ENCODE measurements at regions not wholly inside any gene's neighbourhood (a gene's known extent, or its start where the extent isn't known, plus 50 kb on each side); places are given as distances from the start of the nearest gene placed in this dataset.
A peak's percentile ranks its signal among the peaks of the same experiment; 100 is the strongest.

DNA sequence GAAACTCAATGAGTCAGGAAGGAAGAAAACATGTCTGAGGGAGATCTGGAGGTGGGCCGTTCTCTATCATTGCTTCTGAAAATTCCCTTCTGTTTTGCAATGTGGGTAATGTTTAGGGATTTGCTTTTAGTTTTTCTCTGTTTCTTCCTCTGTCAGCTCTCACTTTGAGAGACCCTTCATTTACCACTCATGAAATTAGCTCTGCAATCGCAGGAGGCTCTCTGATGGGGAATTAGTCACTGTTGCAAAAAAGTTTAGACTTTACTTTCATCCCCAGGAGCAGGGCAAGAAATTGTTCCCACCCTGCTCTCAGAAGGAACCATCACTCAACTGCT lies 80.0 kb upstream of the MAP4K3 start:
- H3K36me3 ChIP-seq, result no peaks in the 10 kb centered on the region
- TF ChIP-seq, protein P1, sequence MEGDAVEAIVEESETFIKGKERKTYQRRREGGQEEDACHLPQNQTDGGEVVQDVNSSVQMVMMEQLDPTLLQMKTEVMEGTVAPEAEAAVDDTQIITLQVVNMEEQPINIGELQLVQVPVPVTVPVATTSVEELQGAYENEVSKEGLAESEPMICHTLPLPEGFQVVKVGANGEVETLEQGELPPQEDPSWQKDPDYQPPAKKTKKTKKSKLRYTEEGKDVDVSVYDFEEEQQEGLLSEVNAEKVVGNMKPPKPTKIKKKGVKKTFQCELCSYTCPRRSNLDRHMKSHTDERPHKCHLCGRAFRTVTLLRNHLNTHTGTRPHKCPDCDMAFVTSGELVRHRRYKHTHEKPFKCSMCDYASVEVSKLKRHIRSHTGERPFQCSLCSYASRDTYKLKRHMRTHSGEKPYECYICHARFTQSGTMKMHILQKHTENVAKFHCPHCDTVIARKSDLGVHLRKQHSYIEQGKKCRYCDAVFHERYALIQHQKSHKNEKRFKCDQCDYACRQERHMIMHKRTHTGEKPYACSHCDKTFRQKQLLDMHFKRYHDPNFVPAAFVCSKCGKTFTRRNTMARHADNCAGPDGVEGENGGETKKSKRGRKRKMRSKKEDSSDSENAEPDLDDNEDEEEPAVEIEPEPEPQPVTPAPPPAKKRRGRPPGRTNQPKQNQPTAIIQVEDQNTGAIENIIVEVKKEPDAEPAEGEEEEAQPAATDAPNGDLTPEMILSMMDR (IDR thresholded peaks at IDR 0.05; ENCODE audit: borderline replicate concordance), result no peak
- no peaks in the 10 kb centered on the region for H3K27me3 ChIP-seq (ENCODE audit: low read depth)
- peaks cover 6% of the 10 kb centered on the region for H3K9me3 ChIP-seq (replicated peaks)
- intact Hi-C loops (cut with micrococcal nuclease), result loop anchor here (10.0 kb wide), 1 partner anchor 178 kb away; no protein-coding TSS in a partner anchor
- H3K4me3 ChIP-seq, result peak overlapping the region; percentile 0
- no peak for DNase-seq
- H3K27ac ChIP-seq (replicated peaks), result peak overlapping the region; percentile 85
- peaks cover 69% of the 10 kb centered on the region for H3K4me1 ChIP-seq

DNA sequence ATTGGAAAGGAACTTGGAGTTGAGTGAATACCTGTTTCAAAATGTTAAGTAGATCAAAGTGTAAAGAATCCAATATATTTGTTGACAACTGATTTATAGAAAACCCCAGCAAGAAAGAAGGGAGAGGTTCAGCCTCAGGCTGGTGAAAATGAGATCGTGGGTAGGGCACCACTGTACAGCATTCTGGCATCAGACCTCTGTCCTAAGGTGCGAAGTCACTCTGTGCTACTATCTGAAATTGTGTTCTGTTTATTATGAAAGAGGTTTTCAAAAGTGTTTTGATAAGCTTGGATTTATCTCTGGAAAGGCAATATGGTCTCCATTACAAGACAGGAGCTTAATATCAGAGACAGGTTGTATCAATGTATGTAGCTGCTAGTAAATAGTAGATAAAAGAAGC lies 80.5 kb upstream of the MAP4K3 start:
- no peak for DNase-seq
- H3K27me3 ChIP-seq (ENCODE audit: low read depth), result no peaks in the 10 kb centered on the region
- no peaks in the 10 kb centered on the region for H3K36me3 ChIP-seq
- peaks cover 67% of the 10 kb centered on the region for H3K4me1 ChIP-seq
- peak overlapping the region; percentile 0 for H3K4me3 ChIP-seq
- peaks cover 7% of the 10 kb centered on the region for H3K9me3 ChIP-seq (replicated peaks)
- TF ChIP-seq, protein P1 (IDR thresholded peaks at IDR 0.05; ENCODE audit: borderline replicate concordance), result no peak
- peak overlapping the region; percentile 85 for H3K27ac ChIP-seq (replicated peaks)
- intact Hi-C loops (cut with micrococcal nuclease), result loop anchor here (10.0 kb wide), 1 partner anchor 177 kb away; no protein-coding TSS in a partner anchor

DNA sequence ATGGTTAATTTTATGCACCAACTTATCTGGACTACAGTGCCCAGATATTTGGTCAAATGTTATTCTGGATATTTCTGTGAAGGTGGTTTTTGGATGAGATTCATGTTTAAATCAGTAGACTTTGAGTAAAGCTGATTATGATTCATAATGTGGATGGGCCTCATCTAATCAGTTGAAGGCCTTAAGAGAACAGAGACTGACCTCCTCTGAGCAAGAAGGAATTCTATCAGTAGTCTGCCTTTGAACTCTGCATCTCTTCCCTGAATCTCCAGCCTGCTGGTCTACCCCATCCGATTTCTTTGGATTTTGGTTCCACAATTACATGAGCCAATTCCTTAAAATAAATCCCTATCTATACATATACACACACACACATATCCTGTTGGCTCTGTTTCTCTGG lies 82.8 kb upstream of the MAP4K3 start:
- TF ChIP-seq, protein P1 (IDR thresholded peaks at IDR 0.05; ENCODE audit: borderline replicate concordance), result no peak
- no peak for DNase-seq
- H3K4me1 ChIP-seq, result peaks cover 67% of the 10 kb centered on the region

DNA sequence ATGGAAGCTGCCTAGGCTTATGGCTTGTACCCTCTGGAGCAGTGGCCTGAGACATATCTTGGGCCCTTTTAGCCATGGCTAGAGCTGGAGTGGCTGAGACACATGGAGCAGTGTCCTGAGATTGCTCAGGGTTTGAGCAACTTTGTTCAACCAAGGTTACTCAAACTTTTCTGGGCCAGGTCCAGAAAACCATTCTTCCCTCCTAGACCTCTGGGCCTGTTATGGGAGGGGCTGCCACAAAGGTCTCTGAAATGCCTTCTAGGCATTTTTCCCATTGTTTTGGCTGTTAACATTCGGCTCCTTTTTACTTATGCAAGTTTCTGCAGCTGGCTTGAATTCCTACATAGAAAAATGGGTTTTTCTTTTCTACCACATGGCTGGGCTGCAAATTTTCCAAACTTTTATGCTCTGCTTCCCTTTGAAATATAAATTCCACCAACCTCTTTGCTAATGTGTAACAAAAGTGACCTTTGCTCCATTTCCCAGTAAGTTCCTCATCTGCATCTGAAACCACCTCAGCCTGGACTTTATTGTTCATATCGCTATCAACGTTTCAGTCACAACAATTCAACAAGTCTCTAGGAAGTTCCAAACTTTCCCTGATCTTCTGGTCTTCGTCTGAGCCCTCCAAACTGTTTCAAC lies 84.9 kb upstream of the MAP4K3 start:
- peak overlapping the region; percentile 68 for H3K27ac ChIP-seq (replicated peaks)
- DNase-seq, result no peak
- peaks cover 61% of the 10 kb centered on the region for H3K4me1 ChIP-seq
- no peaks in the 10 kb centered on the region for H3K27me3 ChIP-seq (ENCODE audit: low read depth)
- no peaks in the 10 kb centered on the region for H3K36me3 ChIP-seq
- peaks cover 7% of the 10 kb centered on the region for H3K9me3 ChIP-seq (replicated peaks)
- H3K4me3 ChIP-seq, result no peak overlapping the region
- TF ChIP-seq, protein P1 (IDR thresholded peaks at IDR 0.05; ENCODE audit: borderline replicate concordance), result no peak
- intact Hi-C loops (cut with micrococcal nuclease), result no loop called here

More for the DNA sequence above, 82.8 kb upstream of the MAP4K3 start:
- intact Hi-C loops (cut with micrococcal nuclease), result loop anchor here (10.0 kb wide), 1 partner anchor 175 kb away; no protein-coding TSS in a partner anchor
- Histone ChIP-seq H3K27me3 (ENCODE audit: low read depth) (no peaks in the 10 kb centered on the region), H3K4me3 (no peak overlapping the region), H3K27ac (replicated peaks) (no peak overlapping the region), H3K9me3 (replicated peaks) (peaks cover 7% of the 10 kb centered on the region), H3K36me3 (no peaks in the 10 kb centered on the region)

DNA sequence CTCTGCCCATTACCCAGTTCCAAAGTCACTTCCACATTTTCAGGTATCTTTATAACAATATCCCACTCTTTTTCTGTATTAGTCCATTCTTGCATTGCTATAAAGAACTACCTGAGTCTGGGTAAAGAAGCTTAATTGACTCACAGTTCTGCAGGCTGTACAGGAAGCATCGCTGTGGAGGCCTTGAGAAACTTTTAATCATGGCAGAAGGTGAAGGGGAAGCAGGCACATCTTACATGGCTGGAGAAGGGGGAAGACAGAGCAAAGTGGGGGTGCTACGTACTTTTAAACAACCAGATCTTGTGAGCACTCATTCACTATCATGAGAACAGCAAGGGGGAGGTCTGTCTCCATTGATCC lies 85.4 kb upstream of the MAP4K3 start:
- TF ChIP-seq, protein P1 (IDR thresholded peaks at IDR 0.05; ENCODE audit: borderline replicate concordance), result no peak
- Histone ChIP-seq H3K36me3 (no peaks in the 10 kb centered on the region), H3K4me1 (peaks cover 56% of the 10 kb centered on the region), H3K27me3 (ENCODE audit: low read depth) (no peaks in the 10 kb centered on the region), H3K4me3 (no peak overlapping the region), H3K27ac (replicated peaks) (peak overlapping the region; percentile 68), H3K9me3 (replicated peaks) (peaks cover 7% of the 10 kb centered on the region)
- no peak for DNase-seq
- intact Hi-C loops (cut with micrococcal nuclease), result no loop called here
